ENCODE measurements at regions not wholly inside any gene's neighbourhood (a gene's known extent, or its start where the extent isn't known, plus 50 kb on each side); places are given as distances from the start of the nearest gene placed in this dataset.
A peak's percentile ranks its signal among the peaks of the same experiment; 100 is the strongest.

GRCh38 chrX:75673468-75673867, 111.6 kb downstream of the MAGEE2 start:
- ATAC-seq: no peak
- Histone ChIP-seq H3K4me3 (no peak overlapping the region), H3K27ac (no peak overlapping the region), H3K27me3 (no peaks in the 10 kb centered on the region), H3K9me3 (no peaks in the 10 kb centered on the region), H3K4me1 (no peaks in the 10 kb centered on the region), H3K36me3 (no peaks in the 10 kb centered on the region)
- WGBS, 2 donors: 39 to 78% methylated on average over 2 of the region's 2 CpGs
- intact Hi-C loops (cut with DNase I): no loop called here
- no peak for FAIRE-seq
- DNase-seq: peak in 1 of 6 donors; percentile 14
- no peak for TF ChIP-seq CTCF (IDR thresholded peaks at IDR 0.05)

GRCh38 chrX:75655627-75656026, 129.4 kb downstream of the MAGEE2 start:
- Histone ChIP-seq H3K27me3 (no peaks in the 10 kb centered on the region), H3K9me3 (no peaks in the 10 kb centered on the region), H3K36me3 (no peaks in the 10 kb centered on the region), H3K27ac (no peak overlapping the region), H3K4me1 (no peaks in the 10 kb centered on the region), H3K4me3 (no peak overlapping the region)
- no peak for FAIRE-seq
- 65 to 83% methylated on average over 1 of the region's 1 CpG for WGBS, 2 donors
- ATAC-seq: no peak
- no peak for TF ChIP-seq CTCF (IDR thresholded peaks at IDR 0.05)
- no peak for DNase-seq
- intact Hi-C loops (cut with DNase I): no loop called here

GRCh38 chrX:75649829-75650228, 127.0 kb upstream of the ZDHHC15 start:
- no peak for DNase-seq
- no peaks in the 10 kb centered on the region for H3K4me1 ChIP-seq
- FAIRE-seq: no peak
- WGBS, 2 donors: 50 to 51% methylated on average over 1 of the region's 1 CpG
- no peak for TF ChIP-seq CTCF (IDR thresholded peaks at IDR 0.05)
- no peak overlapping the region for H3K27ac ChIP-seq
- no peaks in the 10 kb centered on the region for H3K27me3 ChIP-seq
- intact Hi-C loops (cut with DNase I): no loop called here
- H3K36me3 ChIP-seq: no peaks in the 10 kb centered on the region
- no peaks in the 10 kb centered on the region for H3K9me3 ChIP-seq
- no peak for ATAC-seq
- no peak overlapping the region for H3K4me3 ChIP-seq

- H3K27me3 ChIP-seq: no peaks in the 10 kb centered on the region
- no peak for TF ChIP-seq CTCF (IDR thresholded peaks at IDR 0.05)
- WGBS, 2 donors: 73 to 86% methylated on average over 16 of the region's 16 CpGs
- no peak for DNase-seq
- no peaks in the 10 kb centered on the region for H3K36me3 ChIP-seq
- no peak overlapping the region for H3K27ac ChIP-seq
- H3K4me1 ChIP-seq: no peaks in the 10 kb centered on the region
- no peak for ATAC-seq
- intact Hi-C loops (cut with DNase I): no loop called here
- no peak overlapping the region for H3K4me3 ChIP-seq
- no peaks in the 10 kb centered on the region for H3K9me3 ChIP-seq
- FAIRE-seq: no peak
These were observed 126.2 kb upstream of the ZDHHC15 start for GRCh38 chrX:75648803-75649588.

- ATAC-seq: no peak
- no peaks in the 10 kb centered on the region for H3K4me1 ChIP-seq
- no peak overlapping the region for H3K27ac ChIP-seq
- no peaks in the 10 kb centered on the region for H3K27me3 ChIP-seq
- intact Hi-C loops (cut with DNase I): no loop called here
- WGBS, 2 donors: 67 to 89% methylated on average over 3 of the region's 3 CpGs
- no peak for DNase-seq
- H3K36me3 ChIP-seq: no peaks in the 10 kb centered on the region
- no peak overlapping the region for H3K4me3 ChIP-seq
- no peak for TF ChIP-seq CTCF (IDR thresholded peaks at IDR 0.05)
- no peak for FAIRE-seq
- peaks cover 0 to 4% (median 0%) of the 10 kb centered on the region in 4 donors for H3K9me3 ChIP-seq
These were observed 120.0 kb upstream of the ZDHHC15 start for GRCh38 chrX:75642811-75643361.
